SU-DHL-6 (cell line): ENCODE measurements at regions not wholly inside any gene's neighbourhood (a gene's known extent, or its start where the extent isn't known, plus 50 kb on each side); places are given as distances from the start of the nearest gene placed in this dataset.

Experiments
- H2AFZ ChIP-seq: fragments of 200-600 bp; sonication (generic); 2 replicates; pipeline ENCODE4 v1.6.1; 2014; ENCODE audit warnings: low read depth, mild to moderate bottlenecking, moderate library complexity, mixed read lengths, antibody characterized with exemption, low read length; ENCODE audit not compliant: severe bottlenecking
- H3F3A ChIP-seq: fragments of 200-600 bp; shearing (Covaris generic); 2 replicates; pipeline ENCODE4 v1.6.0; 2016; ENCODE audit warnings: antibody characterized with exemption, mild to moderate bottlenecking; ENCODE audit not compliant: insufficient read depth
- H3K27ac ChIP-seq: fragments of 200-600 bp; sonication (generic); 2 replicates; pipeline ENCODE4 v1.5.1; 2016; ENCODE audit warnings: low read depth, mild to moderate bottlenecking, low read length, moderate library complexity, mixed read lengths
- H3K27me3 ChIP-seq: fragments of 200-600 bp; sonication (generic), shearing (Covaris generic); 2 replicates; pipeline ENCODE4 v1.6.0; 2014; ENCODE audit warnings: mild to moderate bottlenecking, low read length
- H3K36me3 ChIP-seq: fragments of 200-600 bp; sonication (generic); 2 replicates; pipeline ENCODE4 v1.6.1; 2014; ENCODE audit warnings: mild to moderate bottlenecking, low read length, mixed read lengths
- H3K4me2 ChIP-seq: fragments of 300-600, 200-600 bp; shearing (Covaris generic), sonication (generic); 2 replicates; pipeline ENCODE4 v1.6.0; 2014; ENCODE audit warnings: low read length, low read depth, mild to moderate bottlenecking; ENCODE audit not compliant: poor library complexity, severe bottlenecking
- H3K4me3 ChIP-seq: fragments of 200-600 bp; sonication (generic); 2 replicates; pipeline ENCODE4 v1.5.1; 2014; ENCODE audit warnings: antibody characterized with exemption, low read length, mild to moderate bottlenecking, mixed read lengths; ENCODE audit not compliant: insufficient read depth, poor library complexity, severe bottlenecking
- H3K79me2 ChIP-seq: fragments of 200-600 bp; sonication (generic); 2 replicates; pipeline ENCODE4 v1.6.1; 2014; ENCODE audit warnings: mild to moderate bottlenecking, low read length, moderate library complexity; ENCODE audit not compliant: insufficient read depth
- H3K9ac ChIP-seq: fragments of 200-600 bp; sonication (generic); 2 replicates; pipeline ENCODE4 v1.7.0; 2014; ENCODE audit warnings: mild to moderate bottlenecking, low read length
- H3K9me2 ChIP-seq: fragments of 200-600 bp; sonication (generic); replicated peaks from 2 replicates; pipeline ENCODE4 v1.6.1; 2014; ENCODE audit warnings: low read length; ENCODE audit not compliant: insufficient read depth
- H3K9me3 ChIP-seq: fragments of 200-600 bp; sonication (generic); 2 replicates; pipeline ENCODE4 v1.6.1; 2014; ENCODE audit warnings: low read length, mixed read lengths; ENCODE audit not compliant: insufficient read depth
- H4K20me1 ChIP-seq: fragments of 200-600 bp; sonication (generic); 2 replicates; pipeline ENCODE4 v1.6.1; 2014; ENCODE audit warnings: low read depth, mild to moderate bottlenecking, antibody characterized with exemption, low read length, moderate library complexity, mixed read lengths
- EZH2phosphoT487 ChIP-seq: fragments of 200-600 bp; sonication (generic), shearing (Covaris generic); conservative IDR thresholded peaks from 2 replicates; pipeline ENCODE4 v1.6.1; 2018; ENCODE audit warnings: mild to moderate bottlenecking, antibody characterized with exemption, low read length, moderate library complexity, mixed read lengths
- TF ChIP-seq, protein P1 (sequence below): fragments of 200-600 bp; sonication (generic); IDR thresholded peaks from one replicate; pipeline ENCODE4 v1.5.1; 2017; ENCODE audit warnings: antibody characterized with exemption, mild to moderate bottlenecking, low read length, moderate library complexity; ENCODE audit not compliant: insufficient read depth, poor library complexity, severe bottlenecking

DNA sequence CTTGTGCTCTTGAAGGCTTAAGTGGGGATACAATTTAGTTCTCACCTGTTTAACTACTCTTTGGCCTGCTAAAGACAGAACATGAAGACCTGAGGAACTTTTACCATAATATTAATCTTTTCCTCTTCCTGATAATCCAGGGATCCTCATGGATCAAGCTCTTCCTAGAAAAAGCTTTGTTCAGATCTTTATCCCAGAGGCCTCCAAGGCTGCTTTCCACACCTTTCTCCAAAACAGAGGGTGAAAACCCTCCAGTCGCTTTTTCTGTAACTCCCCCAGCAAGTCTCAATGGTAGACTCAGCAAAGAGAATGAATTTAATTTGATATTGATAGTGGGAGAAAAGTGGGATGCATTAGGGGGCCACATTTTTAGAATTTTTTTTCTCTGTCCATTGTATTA lies 203.6 kb downstream of the CGGBP1 start:
- H3K9me2 ChIP-seq = no peaks in the 10 kb centered on the region
- H3K9me3 ChIP-seq = no peaks in the 10 kb centered on the region
- H4K20me1 ChIP-seq = no peaks in the 10 kb centered on the region

DNA sequence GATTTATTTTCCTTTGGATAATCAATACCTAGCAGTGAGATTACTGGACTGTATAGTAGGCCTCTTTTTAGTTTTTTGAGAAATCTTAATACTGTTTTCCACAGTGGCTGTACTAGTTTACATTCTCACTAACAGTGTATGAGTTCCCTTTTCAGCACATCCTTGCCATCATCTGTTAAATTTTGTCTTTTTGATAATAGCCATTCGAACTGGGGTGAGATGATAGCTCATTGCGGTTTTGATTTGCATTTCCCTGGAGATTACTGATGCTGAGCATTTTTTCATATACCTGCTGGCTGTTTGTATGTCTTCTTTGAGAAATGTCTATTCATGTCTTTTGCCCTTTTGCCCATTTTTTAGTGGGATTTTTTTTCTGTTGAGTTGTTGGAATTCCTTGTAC lies 210.8 kb downstream of the CGGBP1 start:
- no peak overlapping the region for H3K9ac ChIP-seq
- H3K4me3 ChIP-seq = no peak overlapping the region
- H3K9me2 ChIP-seq = no peaks in the 10 kb centered on the region
- H2AFZ ChIP-seq = no peak overlapping the region
- no peaks in the 10 kb centered on the region for H3K36me3 ChIP-seq
- no peaks in the 10 kb centered on the region for H3K9me3 ChIP-seq
- no peaks in the 10 kb centered on the region for H3K27me3 ChIP-seq
- no peaks in the 10 kb centered on the region for H3F3A ChIP-seq
- H3K4me2 ChIP-seq = no peak overlapping the region
- H3K27ac ChIP-seq = no peak overlapping the region
- H4K20me1 ChIP-seq = no peaks in the 10 kb centered on the region
- no peaks in the 10 kb centered on the region for H3K79me2 ChIP-seq
- TF ChIP-seq, protein P1, sequence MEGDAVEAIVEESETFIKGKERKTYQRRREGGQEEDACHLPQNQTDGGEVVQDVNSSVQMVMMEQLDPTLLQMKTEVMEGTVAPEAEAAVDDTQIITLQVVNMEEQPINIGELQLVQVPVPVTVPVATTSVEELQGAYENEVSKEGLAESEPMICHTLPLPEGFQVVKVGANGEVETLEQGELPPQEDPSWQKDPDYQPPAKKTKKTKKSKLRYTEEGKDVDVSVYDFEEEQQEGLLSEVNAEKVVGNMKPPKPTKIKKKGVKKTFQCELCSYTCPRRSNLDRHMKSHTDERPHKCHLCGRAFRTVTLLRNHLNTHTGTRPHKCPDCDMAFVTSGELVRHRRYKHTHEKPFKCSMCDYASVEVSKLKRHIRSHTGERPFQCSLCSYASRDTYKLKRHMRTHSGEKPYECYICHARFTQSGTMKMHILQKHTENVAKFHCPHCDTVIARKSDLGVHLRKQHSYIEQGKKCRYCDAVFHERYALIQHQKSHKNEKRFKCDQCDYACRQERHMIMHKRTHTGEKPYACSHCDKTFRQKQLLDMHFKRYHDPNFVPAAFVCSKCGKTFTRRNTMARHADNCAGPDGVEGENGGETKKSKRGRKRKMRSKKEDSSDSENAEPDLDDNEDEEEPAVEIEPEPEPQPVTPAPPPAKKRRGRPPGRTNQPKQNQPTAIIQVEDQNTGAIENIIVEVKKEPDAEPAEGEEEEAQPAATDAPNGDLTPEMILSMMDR = no peak
- TF ChIP-seq EZH2phosphoT487 = no peak

More for the DNA sequence above, 203.6 kb downstream of the CGGBP1 start:
- Histone ChIP-seq H3K79me2 (no peaks in the 10 kb centered on the region), H3K4me2 (no peak overlapping the region), H3K36me3 (no peaks in the 10 kb centered on the region), H3F3A (no peaks in the 10 kb centered on the region), H3K4me3 (no peak overlapping the region), H2AFZ (no peak overlapping the region), H3K27me3 (no peaks in the 10 kb centered on the region), H3K9ac (no peak overlapping the region), H3K27ac (no peak overlapping the region)
- TF ChIP-seq, protein P1 = no peak
- TF ChIP-seq EZH2phosphoT487 = no peak

DNA sequence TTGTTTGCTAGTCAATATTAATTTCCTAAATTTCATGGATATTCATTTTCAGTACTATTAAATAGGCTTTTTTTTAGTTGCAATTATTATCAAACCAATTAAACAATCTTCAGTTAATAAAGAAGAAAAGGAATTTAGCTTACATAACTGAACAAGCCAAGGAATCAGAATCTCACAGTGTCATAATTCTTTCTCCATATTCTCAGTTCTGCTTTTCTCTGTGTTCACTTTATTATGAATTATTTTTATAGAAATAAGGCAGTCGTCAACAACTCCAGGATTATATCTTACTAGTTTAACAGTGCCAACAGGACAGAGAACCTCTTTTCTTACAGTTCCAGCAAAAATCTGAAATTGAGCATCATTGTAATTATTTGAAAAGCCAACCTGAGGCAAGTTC lies 221.7 kb downstream of the CGGBP1 start:
- H3K9me2 ChIP-seq = no peaks in the 10 kb centered on the region
- H3K27ac ChIP-seq = no peak overlapping the region
- no peak overlapping the region for H3K4me2 ChIP-seq
- no peaks in the 10 kb centered on the region for H3K36me3 ChIP-seq
- H3K9ac ChIP-seq = no peak overlapping the region
- H3K79me2 ChIP-seq = no peaks in the 10 kb centered on the region
- TF ChIP-seq EZH2phosphoT487 = no peak
- TF ChIP-seq, protein P1 = no peak
- H2AFZ ChIP-seq = no peak overlapping the region
- H4K20me1 ChIP-seq = no peaks in the 10 kb centered on the region
- no peaks in the 10 kb centered on the region for H3F3A ChIP-seq
- H3K4me3 ChIP-seq = no peak overlapping the region
- no peaks in the 10 kb centered on the region for H3K9me3 ChIP-seq
- no peaks in the 10 kb centered on the region for H3K27me3 ChIP-seq
